Tibial nerve (tissue), 4 donors: ENCODE measurements at regions not wholly inside any gene's neighbourhood (a gene's known extent, or its start where the extent isn't known, plus 50 kb on each side); places are given as distances from the start of the nearest gene placed in this dataset. TPM values are rescaled to one million over a fixed set of nuclear protein-coding genes. Genes with fewer than 3 reads are reported as not detected.

Experiments used
- DNase-seq, 2 donors: peaks; one replicate each; pipeline ENCODE4 v3.0.0-alpha.2; 2019; ENCODE audit warnings: low spot score in 2 of 2
- H3K27ac ChIP-seq, 4 donors: fragments of 200-600 bp; sonication (generic) in 3 of 4; one replicate each; pipeline ENCODE4 v1.5.1; 2017 to 2019; ENCODE audit warnings: mild to moderate bottlenecking in 1 of 4
- H3K27me3 ChIP-seq, 2 donors: fragments of 200-600 bp; sonication (generic) in 1 of 2; one replicate each; pipeline versions ENCODE4 v1.5.1 to v1.6.0; 2017 to 2019
- H3K36me3 ChIP-seq, 3 donors: fragments of 200-600 bp; sonication (generic); one replicate each; pipeline ENCODE4 v1.5.1; 2018 to 2019
- H3K4me1 ChIP-seq, 4 donors: fragments of 200-600 bp; sonication (generic) in 3 of 4; one replicate each; pipeline ENCODE4 v1.5.1; 2017 to 2019
- H3K4me3 ChIP-seq, 4 donors: fragments of 200-600 bp; sonication (generic) in 3 of 4; one replicate each; pipeline ENCODE4 v1.5.1; 2017 to 2019; ENCODE audit warnings: mild to moderate bottlenecking in 1 of 4, moderate library complexity in 1 of 4
- H3K9me3 ChIP-seq, 4 donors: fragments of 200-600 bp; sonication (generic) in 3 of 4; one replicate each; pipeline ENCODE4 v1.5.1; 2017 to 2019
- CTCF ChIP-seq, 5 experiments: fragments of 200-600 bp in 3 of 5; fragments of 450-650 bp in 2 of 5; sonication (generic) in 3 of 5; IDR thresholded peaks; one replicate each; pipeline ENCODE4 v1.5.1; 2016 to 2019; ENCODE audit warnings: antibody characterized with exemption in 5 of 5, mild to moderate bottlenecking in 3 of 5, moderate library complexity in 2 of 5
- EP300 ChIP-seq, 2 donors: sonication (generic); formaldehyde crosslinking; IDR thresholded peaks; one replicate each; pipeline ENCODE4 v1.6.1; 2017; ENCODE audit warnings: antibody characterized with exemption in 2 of 2, mild to moderate bottlenecking in 1 of 2
- POLR2A ChIP-seq, 2 donors: fragments of 450-650 bp; IDR thresholded peaks; one replicate each; pipeline ENCODE4 v1.6.1; 2017; ENCODE audit warnings: antibody characterized with exemption in 2 of 2, mild to moderate bottlenecking in 2 of 2, moderate library complexity in 2 of 2
- WGBS, 2 donors: methylation state at CpG; one replicate each; pipeline ENCODE4 v1.1.5; 2018; 5-methylcytosine and 5-hydroxymethylcytosine counted together
- small RNA-seq: library from RNA; depleted of rRNA; stranded (forward); fragments of <200 nt; gene quantifications from one replicate; pipeline ENCODE3, GENCODE V24; 2016

- H3K4me3 ChIP-seq, result no peak overlapping the region
- H3K27me3 ChIP-seq, result peaks cover 0 to 5% of the 10 kb centered on the region in 2 donors
- 73 to 81% methylated on average over 6 of the region's 6 CpGs for WGBS, 2 donors
- H3K4me1 ChIP-seq, result no peaks in the 10 kb centered on the region
- TF ChIP-seq POLR2A (IDR thresholded peaks at IDR 0.05) (no peak), EP300 (IDR thresholded peaks at IDR 0.05) (no peak)
- no peaks in the 10 kb centered on the region for H3K9me3 ChIP-seq
- no peak overlapping the region for H3K27ac ChIP-seq
- no peaks in the 10 kb centered on the region for H3K36me3 ChIP-seq
- DNase-seq, result no peak
Measured at GRCh38 chr3:182740710-182741109, 52.6 kb upstream of the ATP11B start.

- TF ChIP-seq POLR2A (IDR thresholded peaks at IDR 0.05) (no peak), EP300 (IDR thresholded peaks at IDR 0.05) (no peak), CTCF (IDR thresholded peaks at IDR 0.05) (no peak)
- Histone ChIP-seq H3K4me1 (no peaks in the 10 kb centered on the region), H3K36me3 (no peaks in the 10 kb centered on the region), H3K27ac (no peak overlapping the region), H3K4me3 (no peak overlapping the region), H3K27me3 (peaks cover 0 to 5% of the 10 kb centered on the region in 2 donors), H3K9me3 (no peaks in the 10 kb centered on the region)
- no peak for DNase-seq
- WGBS, 2 donors, result 94 to 97% methylated on average over 3 of the region's 3 CpGs
Measured at GRCh38 chr3:182741214-182741613, 52.1 kb upstream of the ATP11B start.

Small RNA genes lying in the stretch of these regions (small RNA-seq; reads per million reads assigned to genes)
- gene RN7SKP265, result not detected
